HG03439 (cell line): ENCODE measurements at regions not wholly inside any gene's neighbourhood (a gene's known extent, or its start where the extent isn't known, plus 50 kb on each side); places are given as distances from the start of the nearest gene placed in this dataset.

ENCODE experiments used
- ATAC-seq: cut with Tn5 transposase; IDR thresholded peaks from one replicate; pipeline ENCODE4 v1.9.1; 2021; ENCODE audit warnings: mild to moderate bottlenecking, moderate library complexity; ENCODE audit not compliant: unreplicated experiment

- no peak for ATAC-seq
Observed at GRCh38 chr9:1732670-1733069, 282.5 kb upstream of the SMARCA2 start.

DNA sequence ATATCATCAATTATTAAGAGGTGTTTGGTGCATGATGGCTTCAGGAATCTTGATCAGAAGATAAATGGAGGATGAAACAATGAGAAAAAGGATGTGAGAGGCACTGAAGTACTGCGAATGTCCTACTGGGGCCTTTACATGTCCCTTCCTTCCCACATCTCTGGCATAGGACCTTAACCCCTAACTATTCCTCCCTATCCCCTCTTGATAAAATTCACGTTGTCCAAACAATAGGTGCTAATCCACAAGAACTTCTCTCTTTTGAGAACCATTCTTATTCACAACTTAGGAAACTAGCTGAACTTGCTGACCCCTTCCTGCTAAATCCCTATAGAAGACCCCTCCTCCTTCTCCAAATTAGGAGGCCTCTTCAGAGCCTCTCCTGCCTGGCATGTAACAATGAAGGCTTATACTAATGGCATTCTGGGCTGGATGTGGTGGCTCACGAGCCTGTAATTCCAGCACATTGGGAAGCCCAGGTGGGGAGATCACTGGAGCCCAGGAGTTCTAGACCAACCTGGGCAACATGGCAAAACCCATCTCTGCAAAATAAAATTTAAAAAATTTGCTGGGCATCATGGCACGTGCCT lies 276.5 kb upstream of the SMARCA2 start:
- no peak for ATAC-seq

GRCh38 chr9:1743121-1743960 lies 271.8 kb upstream of the SMARCA2 start:
- ATAC-seq: no peak

DNA sequence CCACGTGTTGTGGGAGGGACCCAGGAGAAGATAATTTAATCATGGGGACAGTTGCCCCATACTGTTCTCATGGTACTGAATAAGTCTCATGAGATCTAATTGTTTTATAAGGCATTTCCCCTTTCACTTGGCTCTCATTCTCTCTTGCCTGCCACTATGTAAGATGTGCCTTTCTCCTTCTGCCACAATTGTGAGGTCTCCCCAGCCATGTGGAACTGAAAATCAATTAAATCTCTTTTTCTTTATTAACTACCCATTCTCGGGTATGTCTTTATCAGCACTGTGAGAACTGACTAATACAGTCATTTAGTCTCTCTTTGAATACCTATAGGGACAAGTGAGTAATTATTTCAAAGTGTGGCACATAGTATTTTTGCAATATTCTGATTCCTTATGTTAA lies 269.2 kb upstream of the SMARCA2 start:
- no peak for ATAC-seq

GRCh38 chr9:1747417-1747967 lies 267.7 kb upstream of the SMARCA2 start:
- no peak for ATAC-seq

DNA sequence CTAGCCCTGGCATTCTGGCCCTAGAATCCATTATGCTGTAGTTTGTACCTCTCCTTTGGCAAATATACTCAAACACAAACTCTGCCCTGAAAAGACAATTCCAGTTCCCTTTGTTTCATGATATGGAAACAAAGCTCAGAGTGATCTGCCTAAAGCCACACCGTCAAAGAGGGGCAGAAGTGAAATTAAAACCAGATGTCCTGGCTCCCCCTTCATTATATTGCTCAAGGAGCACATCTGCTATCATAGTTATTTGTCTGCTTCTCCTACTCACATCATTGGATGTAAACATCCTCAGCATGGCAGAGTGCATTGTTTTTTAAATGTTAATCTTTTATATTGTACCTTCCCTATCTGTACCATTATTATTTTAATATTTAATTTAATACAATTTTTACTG lies 266.7 kb upstream of the SMARCA2 start:
- no peak for ATAC-seq

DNA sequence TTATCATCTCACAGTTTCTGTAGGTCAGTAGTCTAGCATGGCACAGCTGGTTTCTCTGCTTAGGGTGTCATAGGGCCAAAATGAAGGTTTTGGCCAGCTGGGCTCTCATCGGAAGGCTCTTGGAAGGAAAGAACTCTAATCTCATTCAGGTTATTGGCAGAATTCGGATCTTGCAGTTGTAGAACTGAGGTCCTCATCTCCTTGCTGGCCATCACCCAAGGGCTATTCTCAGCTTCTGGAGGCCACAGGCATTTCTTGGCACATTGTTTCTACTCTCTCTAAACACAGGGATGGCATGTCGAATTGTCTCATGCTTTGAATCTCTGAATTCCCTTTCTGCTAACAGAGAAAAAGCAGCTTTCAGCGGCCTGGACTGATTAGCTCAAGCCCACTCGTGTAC lies 258.0 kb upstream of the SMARCA2 start:
- ATAC-seq: no peak

DNA sequence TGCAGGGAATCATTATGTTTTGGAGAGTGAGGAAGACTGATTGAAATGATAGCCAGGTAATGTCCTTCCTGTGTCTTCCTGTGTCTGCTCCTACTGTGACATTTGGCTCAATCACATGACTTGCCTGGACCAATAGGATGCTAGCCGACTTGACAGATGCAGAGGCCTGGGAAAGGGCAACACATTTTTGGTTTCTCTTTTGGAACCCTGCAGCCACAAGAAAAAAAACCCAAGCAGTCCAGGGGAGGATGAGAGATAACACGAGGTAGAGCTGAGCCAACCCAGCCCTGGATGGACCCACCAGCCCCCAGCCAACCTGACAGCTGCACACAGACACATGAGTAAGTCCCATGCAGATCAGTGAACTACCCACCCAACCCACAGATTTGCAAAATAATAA lies 256.1 kb upstream of the SMARCA2 start:
- ATAC-seq: peak; percentile 86

- ATAC-seq: no peak
Observed at GRCh38 chr9:1759771-1760300, 255.3 kb upstream of the SMARCA2 start.

GRCh38 chr9:1761807-1762206 lies 253.3 kb upstream of the SMARCA2 start:
- ATAC-seq: no peak

GRCh38 chr9:1766042-1766441 lies 249.1 kb upstream of the SMARCA2 start:
- ATAC-seq: no peak

DNA sequence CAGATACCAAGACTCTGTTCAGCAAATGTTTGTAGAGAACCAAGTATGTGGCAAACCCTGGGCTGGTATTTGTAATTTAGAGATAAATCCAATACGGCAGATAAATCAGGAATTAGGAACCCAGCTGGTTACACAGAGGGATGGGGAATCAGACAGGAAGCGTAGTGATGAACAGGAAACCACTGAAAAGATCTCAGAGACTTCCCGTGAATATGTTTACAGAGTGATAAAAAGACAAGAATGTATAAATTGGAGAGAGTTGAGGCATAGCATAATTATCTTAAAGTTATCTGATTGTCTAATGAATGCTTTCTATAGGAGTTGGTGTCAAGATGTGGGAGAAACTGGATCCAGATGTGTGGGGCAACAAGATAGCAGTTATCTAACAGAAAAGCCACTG lies 246.6 kb upstream of the SMARCA2 start:
- ATAC-seq: no peak

DNA sequence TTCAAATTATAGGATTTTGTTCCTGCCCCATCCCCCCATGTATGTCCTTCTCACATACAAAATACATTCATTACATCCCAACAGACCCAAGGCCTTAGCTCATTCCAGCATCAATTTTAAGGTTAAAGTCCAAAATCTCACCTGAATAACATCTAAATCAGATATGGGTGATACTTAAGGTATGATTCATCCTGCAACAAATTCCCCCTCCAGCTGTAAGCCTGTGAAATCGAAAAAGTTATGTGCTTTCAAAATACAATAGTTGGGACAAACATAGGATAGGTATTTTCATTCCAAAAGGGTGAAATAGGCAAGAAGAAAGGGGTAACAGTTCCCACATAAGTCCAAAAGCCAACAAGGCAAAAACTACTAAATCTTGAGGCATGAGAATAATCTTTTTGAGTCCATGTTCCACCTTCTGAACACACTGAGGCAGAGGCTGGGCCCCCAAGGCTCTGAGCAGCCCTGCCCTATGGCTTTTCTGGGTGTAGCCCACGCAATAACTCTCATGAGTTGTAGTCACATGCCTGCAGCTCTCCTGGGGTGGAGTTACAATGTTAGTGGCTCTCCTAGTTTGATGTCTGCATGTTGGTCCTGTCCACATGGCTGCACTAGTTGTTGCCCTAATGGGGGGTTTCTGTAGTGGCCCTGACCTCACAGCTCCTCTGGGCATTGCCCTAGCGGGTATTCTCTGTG lies 243.9 kb upstream of the SMARCA2 start:
- ATAC-seq: no peak

- no peak for ATAC-seq
Observed at GRCh38 chr9:1775230-1775629, 239.9 kb upstream of the SMARCA2 start.

- no peak for ATAC-seq
Observed at GRCh38 chr9:1776668-1777067, 238.5 kb upstream of the SMARCA2 start.

- ATAC-seq: no peak
Observed at GRCh38 chr9:1791191-1791590, 224.0 kb upstream of the SMARCA2 start.

- no peak for ATAC-seq
Observed at GRCh38 chr9:1794547-1795270, 220.4 kb upstream of the SMARCA2 start.

DNA sequence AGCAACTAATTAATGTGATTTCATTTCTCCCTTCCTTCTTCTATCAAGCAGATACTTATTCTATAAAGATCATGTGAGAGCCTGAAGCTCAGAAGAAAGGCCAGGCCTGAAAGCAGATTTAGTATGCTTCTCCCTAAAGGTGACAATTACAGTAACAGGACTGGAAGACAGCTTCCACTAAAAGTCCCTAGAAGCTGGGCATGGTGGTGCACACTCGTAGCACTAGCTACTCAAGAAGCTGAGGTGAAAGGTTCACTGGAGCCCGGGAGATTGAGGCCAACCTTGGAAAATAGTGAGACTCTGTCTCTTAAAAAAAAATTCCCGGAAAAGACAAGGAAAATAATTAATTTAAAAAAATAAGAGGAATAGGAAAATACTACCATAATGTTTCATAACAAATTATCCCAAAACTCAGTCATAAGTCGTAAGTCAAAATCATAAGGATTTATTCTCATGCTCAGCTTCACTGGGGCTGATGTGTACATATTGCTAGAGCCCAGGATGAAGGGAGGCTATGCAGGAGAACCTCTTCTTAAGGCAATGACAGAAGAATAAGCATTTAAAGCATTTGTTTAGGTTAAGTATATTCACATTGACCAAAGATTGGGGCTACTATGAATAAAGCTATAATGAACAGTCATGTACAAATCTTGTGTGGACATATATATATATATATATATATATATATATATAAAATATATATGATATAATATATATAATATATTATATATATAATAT lies 210.8 kb upstream of the SMARCA2 start:
- no peak for ATAC-seq

- ATAC-seq: no peak
Observed at GRCh38 chr9:1829719-1830118, 185.4 kb upstream of the SMARCA2 start.

GRCh38 chr9:1832960-1833359 lies 182.2 kb upstream of the SMARCA2 start:
- no peak for ATAC-seq
